Right lobe of liver (tissue), 6 donors: ENCODE measurements at regions not wholly inside any gene's neighbourhood (a gene's known extent, or its start where the extent isn't known, plus 50 kb on each side); places are given as distances from the start of the nearest gene placed in this dataset.

ENCODE experiments used
- ATAC-seq, 4 donors: fragments of 200-7000 bp; cut with Tn5 transposase; one replicate each; pipeline ENCODE4 v1.9.1; 2020; ENCODE audit warnings: mild to moderate bottlenecking in 4 of 4, moderate library complexity in 4 of 4
- DNase-seq, 3 donors: peaks; one replicate each; pipeline ENCODE4 v3.0.0-alpha.2; 2020
- H3K27ac ChIP-seq, 3 donors: fragments of 200-600 bp; one replicate each; pipeline ENCODE4 v1.8.0; 2022
- H3K27me3 ChIP-seq, 2 donors: fragments of 200-600 bp; one replicate each; pipeline ENCODE4 v1.8.0; 2022
- H3K36me3 ChIP-seq, 4 donors: fragments of 200-600 bp; sonication (generic) in 1 of 4; one replicate each; pipeline versions ENCODE4 v1.5.1 to v1.8.0; 2017 to 2022; ENCODE audit warnings: control low read depth in 1 of 4
- H3K4me1 ChIP-seq, 4 donors: fragments of 200-600 bp; sonication (generic) in 1 of 4; one replicate each; pipeline versions ENCODE4 v1.5.1 to v1.8.0; 2017 to 2022; ENCODE audit warnings: control low read depth in 1 of 4
- H3K4me3 ChIP-seq, 3 donors: fragments of 200-600 bp; one replicate each; pipeline ENCODE4 v1.8.0; 2022
- H3K9me3 ChIP-seq, 4 donors: fragments of 200-600 bp; sonication (generic) in 1 of 4; one replicate each; pipeline versions ENCODE4 v1.5.1 to v1.8.0; 2017 to 2022; ENCODE audit warnings: control low read depth in 1 of 4
- POLR2A ChIP-seq: fragments of 450-650 bp; IDR thresholded peaks from one replicate; pipeline ENCODE4 v1.6.1; 2017; ENCODE audit warnings: antibody characterized with exemption, mild to moderate bottlenecking
- WGBS: methylation state at CpG from one replicate; pipeline ENCODE4 v1.1.6; 2018; ENCODE audit warnings: low coverage, low lambda C conversion rate; ENCODE audit not compliant: insufficient coverage; ENCODE audit errors: missing lambda C conversion rate; 5-methylcytosine and 5-hydroxymethylcytosine counted together
- intact Hi-C, 2 donors: fragments of 100-400 bp; cut with DNase I; formaldehyde crosslinking; loops; one replicate each; pipeline versions ENCODE4 v1.11.2 to v1.14.1; 2022
- TF ChIP-seq, protein P1 (sequence below), 4 donors: fragments of 200-600 bp in 3 of 4; fragments of 450-650 bp in 1 of 4; IDR thresholded peaks; one replicate each; pipeline versions ENCODE4 v1.5.1 to v1.8.0; 2016 to 2022; ENCODE audit warnings: antibody characterized with exemption in 4 of 4, mild to moderate bottlenecking in 2 of 4
- donor health status: DM: no; HTN: yes; CAD: no.
- donor health status: DM: no; HTN: no; CAD: no.
- donor health status: DM: no; HTN: no; CAD: no.
- donor health status: DM: no; HTN: yes; CAD: no.
- donor health status: DM: no; HTN: yes; CAD: no.

- Histone ChIP-seq H3K9me3 (no peaks in the 10 kb centered on the region), H3K4me3 (no peak overlapping the region), H3K27ac (no peak overlapping the region), H3K36me3 (no peaks in the 10 kb centered on the region), H3K4me1 (no peaks in the 10 kb centered on the region), H3K27me3 (no peaks in the 10 kb centered on the region)
- TF ChIP-seq, protein P1, sequence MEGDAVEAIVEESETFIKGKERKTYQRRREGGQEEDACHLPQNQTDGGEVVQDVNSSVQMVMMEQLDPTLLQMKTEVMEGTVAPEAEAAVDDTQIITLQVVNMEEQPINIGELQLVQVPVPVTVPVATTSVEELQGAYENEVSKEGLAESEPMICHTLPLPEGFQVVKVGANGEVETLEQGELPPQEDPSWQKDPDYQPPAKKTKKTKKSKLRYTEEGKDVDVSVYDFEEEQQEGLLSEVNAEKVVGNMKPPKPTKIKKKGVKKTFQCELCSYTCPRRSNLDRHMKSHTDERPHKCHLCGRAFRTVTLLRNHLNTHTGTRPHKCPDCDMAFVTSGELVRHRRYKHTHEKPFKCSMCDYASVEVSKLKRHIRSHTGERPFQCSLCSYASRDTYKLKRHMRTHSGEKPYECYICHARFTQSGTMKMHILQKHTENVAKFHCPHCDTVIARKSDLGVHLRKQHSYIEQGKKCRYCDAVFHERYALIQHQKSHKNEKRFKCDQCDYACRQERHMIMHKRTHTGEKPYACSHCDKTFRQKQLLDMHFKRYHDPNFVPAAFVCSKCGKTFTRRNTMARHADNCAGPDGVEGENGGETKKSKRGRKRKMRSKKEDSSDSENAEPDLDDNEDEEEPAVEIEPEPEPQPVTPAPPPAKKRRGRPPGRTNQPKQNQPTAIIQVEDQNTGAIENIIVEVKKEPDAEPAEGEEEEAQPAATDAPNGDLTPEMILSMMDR (IDR thresholded peaks at IDR 0.05) = no peak
- TF ChIP-seq POLR2A = no peak
- DNase-seq = no peak
- intact Hi-C loops = no loop called here
- WGBS = 32% methylated on average over 1 of the region's 1 CpG
- ATAC-seq = no peak
Measured at GRCh38 chr3:144521131-144521530, 549.5 kb downstream of the DIPK2A start.

- intact Hi-C loops = no loop called here
- no peaks in the 10 kb centered on the region for H3K4me1 ChIP-seq
- no peaks in the 10 kb centered on the region for H3K27me3 ChIP-seq
- no peak overlapping the region for H3K27ac ChIP-seq
- no peaks in the 10 kb centered on the region for H3K9me3 ChIP-seq
- H3K36me3 ChIP-seq = no peaks in the 10 kb centered on the region
- H3K4me3 ChIP-seq = no peak overlapping the region
- no peak for ATAC-seq
- TF ChIP-seq, protein P1 (IDR thresholded peaks at IDR 0.05) = no peak
- TF ChIP-seq POLR2A = no peak
- DNase-seq = no peak
- WGBS = 79% methylated on average over 3 of the region's 3 CpGs
Measured at GRCh38 chr3:144522456-144522855, 550.8 kb downstream of the DIPK2A start.

GRCh38 chr3:144523396-144523795 lies 551.8 kb downstream of the DIPK2A start:
- H3K4me3 ChIP-seq = no peak overlapping the region
- WGBS = 60% methylated on average over 1 of the region's 2 CpGs
- ATAC-seq (no peak), DNase-seq (no peak)
- no peaks in the 10 kb centered on the region for H3K9me3 ChIP-seq
- H3K27me3 ChIP-seq = no peaks in the 10 kb centered on the region
- intact Hi-C loops = no loop called here
- no peaks in the 10 kb centered on the region for H3K36me3 ChIP-seq
- TF ChIP-seq POLR2A = no peak
- TF ChIP-seq, protein P1 (IDR thresholded peaks at IDR 0.05) = no peak
- no peak overlapping the region for H3K27ac ChIP-seq
- H3K4me1 ChIP-seq = no peaks in the 10 kb centered on the region

- H3K9me3 ChIP-seq = no peaks in the 10 kb centered on the region
- H3K4me1 ChIP-seq = no peaks in the 10 kb centered on the region
- no peak for DNase-seq
- no peaks in the 10 kb centered on the region for H3K36me3 ChIP-seq
- intact Hi-C loops = no loop called here
- H3K27ac ChIP-seq = no peak overlapping the region
- H3K4me3 ChIP-seq = no peak overlapping the region
- TF ChIP-seq, protein P1 (IDR thresholded peaks at IDR 0.05) = no peak
- no peak for TF ChIP-seq POLR2A
- no peak for ATAC-seq
- H3K27me3 ChIP-seq = no peaks in the 10 kb centered on the region
Measured at GRCh38 chr3:144524531-144524930, 552.9 kb downstream of the DIPK2A start.

DNA sequence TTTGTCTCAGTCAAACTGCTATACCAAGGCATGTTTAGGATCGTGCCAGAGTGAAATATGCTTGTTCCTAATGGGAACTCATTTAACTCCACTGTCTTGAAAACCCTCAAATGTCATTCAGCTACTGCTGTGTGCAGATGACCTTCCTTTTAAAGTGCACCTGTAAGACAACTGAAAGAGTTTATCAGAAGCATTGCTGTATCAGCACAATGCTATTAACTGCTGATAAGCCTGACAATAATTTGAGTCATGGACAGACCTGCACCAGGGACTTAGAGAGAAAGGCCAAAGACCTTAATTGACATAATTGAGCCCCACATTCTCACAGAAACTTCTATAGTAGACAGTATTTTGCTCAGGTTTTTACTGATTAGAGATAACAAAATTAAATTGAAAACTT lies 557.9 kb downstream of the DIPK2A start:
- intact Hi-C loops = no loop called here
- no peaks in the 10 kb centered on the region for H3K27me3 ChIP-seq
- no peaks in the 10 kb centered on the region for H3K36me3 ChIP-seq
- no peak overlapping the region for H3K4me3 ChIP-seq
- no peaks in the 10 kb centered on the region for H3K9me3 ChIP-seq
- H3K4me1 ChIP-seq = no peaks in the 10 kb centered on the region
- WGBS = 17% methylated on average over 1 of the region's 1 CpG
- ATAC-seq (no peak), DNase-seq (no peak)
- no peak overlapping the region for H3K27ac ChIP-seq
- TF ChIP-seq POLR2A = no peak
- TF ChIP-seq, protein P1 (IDR thresholded peaks at IDR 0.05) = no peak
